ENCODE measurements at regions not wholly inside any gene's neighbourhood (a gene's known extent, or its start where the extent isn't known, plus 50 kb on each side); places are given as distances from the start of the nearest gene placed in this dataset.

- no peak for DNase-seq (ENCODE audit: low spot score)
Observed at GRCh38 chr16:52874042-52874441, 178.7 kb downstream of the CHD9NB start.

GRCh38 chr16:52872731-52873130 is 180.0 kb downstream of the CHD9NB start:
- no peak for DNase-seq (ENCODE audit: low spot score)

- no peak for DNase-seq (ENCODE audit: low spot score)
Observed at GRCh38 chr16:52871481-52871880, 181.2 kb downstream of the CHD9NB start.

GRCh38 chr16:52869243-52869642 is 183.5 kb downstream of the CHD9NB start:
- DNase-seq (ENCODE audit: low spot score) = no peak

- no peak for DNase-seq (ENCODE audit: low spot score)
Observed at GRCh38 chr16:52863000-52863399, 189.7 kb downstream of the CHD9NB start.

GRCh38 chr16:52861614-52862022 is 191.1 kb downstream of the CHD9NB start:
- peak; percentile 39 for DNase-seq (ENCODE audit: low spot score)

- no peak for DNase-seq (ENCODE audit: low spot score)
Observed at GRCh38 chr16:52855463-52855862, 197.2 kb downstream of the CHD9NB start.

- DNase-seq (ENCODE audit: low spot score) = no peak
Observed at GRCh38 chr16:52852978-52853377, 199.7 kb downstream of the CHD9NB start.

- no peak for DNase-seq (ENCODE audit: low spot score)
Observed at GRCh38 chr16:52851211-52851740, 201.4 kb downstream of the CHD9NB start.

GRCh38 chr16:52843381-52843780 is 209.3 kb downstream of the CHD9NB start:
- DNase-seq (ENCODE audit: low spot score) = peak; percentile 77

- no peak for DNase-seq (ENCODE audit: low spot score)
Observed at GRCh38 chr16:52837251-52837650, 215.4 kb downstream of the CHD9NB start.

GRCh38 chr16:52834736-52835465 is 217.8 kb downstream of the CHD9NB start:
- DNase-seq (ENCODE audit: low spot score) = no peak

GRCh38 chr16:52832771-52833170 is 219.9 kb downstream of the CHD9NB start:
- DNase-seq (ENCODE audit: low spot score) = no peak

- peak; percentile 79 for DNase-seq (ENCODE audit: low spot score)
Observed at GRCh38 chr16:52827456-52827855, 225.2 kb downstream of the CHD9NB start.

- no peak for DNase-seq (ENCODE audit: low spot score)
Observed at GRCh38 chr16:52825892-52826291, 226.8 kb downstream of the CHD9NB start.

GRCh38 chr16:52819808-52820207 is 232.9 kb downstream of the CHD9NB start:
- no peak for DNase-seq (ENCODE audit: low spot score)

GRCh38 chr16:52819405-52819804 is 233.3 kb downstream of the CHD9NB start:
- no peak for DNase-seq (ENCODE audit: low spot score)

GRCh38 chr16:52817696-52818095 is 235.0 kb downstream of the CHD9NB start:
- DNase-seq (ENCODE audit: low spot score) = no peak

- DNase-seq (ENCODE audit: low spot score) = no peak
Observed at GRCh38 chr16:52816993-52817392, 235.7 kb downstream of the CHD9NB start.

- DNase-seq (ENCODE audit: low spot score) = peak; percentile 92
Observed at GRCh38 chr16:52812678-52813556, 239.8 kb downstream of the CHD9NB start.

GRCh38 chr16:52805559-52806168 is 247.0 kb downstream of the CHD9NB start:
- DNase-seq (ENCODE audit: low spot score) = no peak

GRCh38 chr16:52800432-52800831 is 252.3 kb downstream of the CHD9NB start:
- no peak for DNase-seq (ENCODE audit: low spot score)

GRCh38 chr16:52799149-52799548 is 252.2 kb upstream of the TOX3 start:
- DNase-seq (ENCODE audit: low spot score) = no peak
